CD14-positive monocyte (primary cell): ENCODE measurements at regions not wholly inside any gene's neighbourhood (a gene's known extent, or its start where the extent isn't known, plus 50 kb on each side); places are given as distances from the start of the nearest gene placed in this dataset.

ENCODE experiments used
- DNase-seq, 3 donors: peaks; one replicate each; pipeline ENCODE4 v3.0.0-alpha.2; 2011 to 2022
- H2AFZ ChIP-seq: 2 replicates; pipeline ENCODE4 v1.6.0; 2012; ENCODE audit warnings: mild to moderate bottlenecking, low read depth, low read length, inconsistent platforms; ENCODE audit not compliant: insufficient read depth, poor library complexity, severe bottlenecking
- H3K27ac ChIP-seq, 2 donors: 1 replicate in 1 of 2; 2 replicates in 1 of 2; pipeline ENCODE4 v1.5.1; 2012 to 2013; ENCODE audit warnings: low read length in 2 of 2, control low read depth in 1 of 2, inconsistent platforms in 1 of 2, low read depth in 1 of 2, mild to moderate bottlenecking in 1 of 2
- H3K27me3 ChIP-seq, 2 donors: one replicate each; pipeline versions ENCODE4 v1.6.0 to v1.6.1; 2011 to 2013; ENCODE audit warnings: low read length in 2 of 2; ENCODE audit not compliant: control insufficient read depth in 2 of 2, insufficient read depth in 2 of 2
- H3K36me3 ChIP-seq, 2 donors: replicated peaks in 1 of 2; 1 replicate in 1 of 2; 2 replicates in 1 of 2; pipeline versions ENCODE4 v1.5.1 to v1.6.1; 2012 to 2013; ENCODE audit warnings: low read length in 2 of 2, control low read depth in 1 of 2, inconsistent platforms in 1 of 2, mild to moderate bottlenecking in 1 of 2; ENCODE audit not compliant: insufficient read depth in 2 of 2, control insufficient read depth in 1 of 2
- H3K4me1 ChIP-seq, 2 donors: 1 replicate in 1 of 2; 2 replicates in 1 of 2; pipeline versions ENCODE4 v1.5.1 to v1.6.1; 2012 to 2013; ENCODE audit warnings: low read length in 2 of 2, control low read depth in 1 of 2, inconsistent platforms in 1 of 2, mild to moderate bottlenecking in 1 of 2, moderate library complexity in 1 of 2; ENCODE audit not compliant: insufficient read depth in 2 of 2, control insufficient read depth in 1 of 2
- H3K4me2 ChIP-seq: replicated peaks from 2 replicates; pipeline ENCODE3; 2012; ENCODE audit warnings: low read length, moderate library complexity, mild to moderate bottlenecking; ENCODE audit not compliant: poor library complexity, severe bottlenecking; ENCODE audit errors: extremely low read depth
- H3K4me3 ChIP-seq, 3 experiments: fragments of 200-600 bp in 1 of 3; sonication (generic) in 1 of 3; replicated peaks in 1 of 3; 1 replicate in 2 of 3; 2 replicates in 1 of 3; pipeline ENCODE4 v1.5.1; 2011 to 2013; ENCODE audit warnings: low read length in 3 of 3, mild to moderate bottlenecking in 3 of 3, control low read depth in 2 of 3, low read depth in 2 of 3, inconsistent platforms in 1 of 3, moderate library complexity in 1 of 3
- H3K79me2 ChIP-seq: 2 replicates; pipeline ENCODE4 v1.6.0; 2012; ENCODE audit warnings: mild to moderate bottlenecking, control low read depth, inconsistent platforms, low read length, moderate library complexity; ENCODE audit not compliant: insufficient read depth
- H3K9ac ChIP-seq: 2 replicates; pipeline ENCODE4 v1.6.0; 2017; ENCODE audit warnings: low read length, mild to moderate bottlenecking; ENCODE audit not compliant: insufficient read depth, poor library complexity, severe bottlenecking
- H3K9me3 ChIP-seq, 2 donors: replicated peaks in 1 of 2; 1 replicate in 1 of 2; 2 replicates in 1 of 2; pipeline versions ENCODE4 v1.5.1 to v1.6.1; 2012 to 2013; ENCODE audit warnings: low read length in 2 of 2, control low read depth in 1 of 2; ENCODE audit not compliant: control insufficient read depth in 1 of 2, insufficient read depth in 1 of 2
- H4K20me1 ChIP-seq: 2 replicates; pipeline ENCODE4 v1.6.0; 2012; ENCODE audit warnings: mild to moderate bottlenecking, low read length, control low read depth, moderate library complexity; ENCODE audit not compliant: insufficient read depth
- H3K27ac Mint-ChIP-seq, 7 donors: one replicate each; pipeline ENCODE4 v1.8.0; 2020; ENCODE audit warnings: mild to moderate bottlenecking in 7 of 7, mixed read lengths in 7 of 7, moderate library complexity in 6 of 7, inconsistent platforms in 2 of 7
- H3K27me3 Mint-ChIP-seq, 3 donors: one replicate each; pipeline ENCODE4 v1.8.0; 2021 to 2022; ENCODE audit warnings: low read depth in 3 of 3, mild to moderate bottlenecking in 3 of 3, mixed read lengths in 3 of 3, moderate library complexity in 3 of 3, inconsistent platforms in 1 of 3
- H3K36me3 Mint-ChIP-seq, 2 donors: one replicate each; pipeline ENCODE4 v1.8.0; 2020; ENCODE audit warnings: mixed read lengths in 2 of 2, inconsistent platforms in 1 of 2, mild to moderate bottlenecking in 1 of 2
- H3K4me1 Mint-ChIP-seq: one replicate; pipeline ENCODE4 v1.8.0; 2020; ENCODE audit warnings: mild to moderate bottlenecking, mixed read lengths
- H3K4me3 Mint-ChIP-seq, 2 donors: one replicate each; pipeline ENCODE4 v1.8.0; 2020; ENCODE audit warnings: mild to moderate bottlenecking in 2 of 2, mixed read lengths in 2 of 2, moderate library complexity in 1 of 2
- H3K9me3 Mint-ChIP-seq, 7 donors: one replicate each; pipeline ENCODE4 v1.8.0; 2020 to 2022; ENCODE audit warnings: mixed read lengths in 7 of 7, mild to moderate bottlenecking in 6 of 7, moderate library complexity in 6 of 7, inconsistent platforms in 2 of 7
- WGBS: methylation state at CpG from one replicate; pipeline ENCODE4 v1.1.5; 2013; ENCODE audit warnings: missing lambda C conversion rate; ENCODE audit not compliant: insufficient coverage; 5-methylcytosine and 5-hydroxymethylcytosine counted together
- intact Hi-C, 2 donors: fragments of 100-400 bp; cut with micrococcal nuclease; formaldehyde crosslinking; loops; one replicate each; pipeline versions ENCODE4 v1.15.0 to v1.15.1; 2023
- TF ChIP-seq, protein P1 (sequence below): fragments of 200-600 bp; IDR thresholded peaks from one replicate; pipeline ENCODE4 v1.8.0; 2022; ENCODE audit warnings: antibody characterized with exemption, mild to moderate bottlenecking

DNA sequence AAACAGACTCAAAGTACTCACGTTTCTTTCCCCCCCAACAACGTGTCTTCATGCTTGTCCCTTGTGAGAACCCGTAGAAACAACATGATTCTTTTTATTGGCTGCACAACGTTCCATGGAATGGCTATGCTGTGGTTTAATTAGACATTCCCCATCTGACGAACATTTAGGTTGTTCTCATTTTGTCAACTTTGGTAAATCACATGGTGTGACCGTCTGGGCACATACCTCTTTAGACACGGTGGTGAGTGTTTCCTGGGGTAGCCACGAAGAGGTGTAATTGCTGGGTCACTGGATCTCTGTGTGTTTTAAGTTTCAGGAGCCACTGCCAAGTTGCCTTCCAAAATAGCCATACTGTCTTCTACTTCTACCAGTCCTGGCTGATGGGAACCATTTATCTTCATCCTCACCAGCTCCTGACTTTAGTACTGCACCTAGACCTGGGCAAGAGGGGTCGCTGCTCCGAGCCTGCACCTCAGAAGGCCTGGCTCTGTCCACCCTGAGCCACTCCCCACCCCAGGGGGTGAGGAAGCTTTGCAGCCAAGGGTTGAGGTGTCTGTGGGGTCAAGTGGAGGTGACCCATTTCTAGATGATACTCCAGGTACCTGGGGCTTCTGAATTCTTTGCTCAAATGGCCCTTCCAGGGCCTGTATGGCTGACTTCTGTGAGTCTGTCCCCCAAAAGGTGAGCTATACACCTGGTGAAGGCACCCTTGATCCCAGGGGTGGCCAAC is 84.7 kb downstream of the IRX5 start:
- H3K27me3 ChIP-seq = no peaks in the 10 kb centered on the region
- H3K27ac Mint-ChIP-seq = no peak overlapping the region
- WGBS = 50% methylated on average over 1 of the region's 10 CpGs
- H3K27ac ChIP-seq = no peak overlapping the region
- H3K79me2 ChIP-seq = no peaks in the 10 kb centered on the region
- H3K9me3 ChIP-seq = no peaks in the 10 kb centered on the region
- H3K4me3 ChIP-seq = no peak overlapping the region
- intact Hi-C loops = no loop called here
- H3K4me1 ChIP-seq = no peaks in the 10 kb centered on the region
- DNase-seq = no peak
- H3K9me3 Mint-ChIP-seq = peaks cover 0 to 8% (median 3%) of the 10 kb centered on the region in 7 donors
- peaks cover 3 to 12% (median 5%) of the 10 kb centered on the region in 3 donors for H3K27me3 Mint-ChIP-seq
- H3K4me3 Mint-ChIP-seq = peak overlapping the region in 1 of 2 donors; percentile 21
- H3K9ac ChIP-seq = no peak overlapping the region
- H4K20me1 ChIP-seq = no peaks in the 10 kb centered on the region
- no peak overlapping the region for H2AFZ ChIP-seq
- TF ChIP-seq, protein P1, sequence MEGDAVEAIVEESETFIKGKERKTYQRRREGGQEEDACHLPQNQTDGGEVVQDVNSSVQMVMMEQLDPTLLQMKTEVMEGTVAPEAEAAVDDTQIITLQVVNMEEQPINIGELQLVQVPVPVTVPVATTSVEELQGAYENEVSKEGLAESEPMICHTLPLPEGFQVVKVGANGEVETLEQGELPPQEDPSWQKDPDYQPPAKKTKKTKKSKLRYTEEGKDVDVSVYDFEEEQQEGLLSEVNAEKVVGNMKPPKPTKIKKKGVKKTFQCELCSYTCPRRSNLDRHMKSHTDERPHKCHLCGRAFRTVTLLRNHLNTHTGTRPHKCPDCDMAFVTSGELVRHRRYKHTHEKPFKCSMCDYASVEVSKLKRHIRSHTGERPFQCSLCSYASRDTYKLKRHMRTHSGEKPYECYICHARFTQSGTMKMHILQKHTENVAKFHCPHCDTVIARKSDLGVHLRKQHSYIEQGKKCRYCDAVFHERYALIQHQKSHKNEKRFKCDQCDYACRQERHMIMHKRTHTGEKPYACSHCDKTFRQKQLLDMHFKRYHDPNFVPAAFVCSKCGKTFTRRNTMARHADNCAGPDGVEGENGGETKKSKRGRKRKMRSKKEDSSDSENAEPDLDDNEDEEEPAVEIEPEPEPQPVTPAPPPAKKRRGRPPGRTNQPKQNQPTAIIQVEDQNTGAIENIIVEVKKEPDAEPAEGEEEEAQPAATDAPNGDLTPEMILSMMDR = no peak
- peaks cover 1% of the 10 kb centered on the region for H3K4me1 Mint-ChIP-seq
- H3K36me3 ChIP-seq = no peaks in the 10 kb centered on the region
- no peak overlapping the region for H3K4me2 ChIP-seq
- no peaks in the 10 kb centered on the region for H3K36me3 Mint-ChIP-seq

DNA sequence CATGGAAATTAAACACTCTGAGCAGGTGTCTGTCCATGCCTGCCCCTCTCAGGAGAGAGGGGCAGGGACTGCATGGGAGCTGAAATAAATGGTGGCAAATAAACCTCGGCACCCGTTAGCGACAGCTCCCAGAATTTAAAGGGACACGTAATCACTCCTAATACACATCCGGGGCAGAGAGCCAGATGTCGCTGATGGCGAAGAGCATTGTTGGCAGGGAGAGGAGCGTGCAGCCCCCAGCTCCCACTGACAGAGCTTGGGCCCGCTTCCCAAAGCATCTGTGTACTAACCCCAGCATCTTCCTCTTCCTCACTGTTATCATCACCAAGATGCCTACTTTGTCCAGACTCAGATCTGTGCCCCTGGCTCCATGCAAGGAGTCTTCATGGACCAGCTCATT is 85.8 kb downstream of the IRX5 start:
- Histone ChIP-seq H3K36me3 (no peaks in the 10 kb centered on the region), H3K4me2 (no peak overlapping the region), H2AFZ (no peak overlapping the region), H3K9ac (no peak overlapping the region), H3K4me1 (no peaks in the 10 kb centered on the region), H4K20me1 (no peaks in the 10 kb centered on the region), H3K27me3 (no peaks in the 10 kb centered on the region), H3K79me2 (no peaks in the 10 kb centered on the region), H3K4me3 (no peak overlapping the region), H3K9me3 (peaks cover 0 to 2% of the 10 kb centered on the region in 2 donors), H3K27ac (no peak overlapping the region)
- TF ChIP-seq, protein P1 = no peak
- WGBS = 92% methylated on average over 9 of the region's 9 CpGs
- H3K4me1 Mint-ChIP-seq = peaks cover 1% of the 10 kb centered on the region
- intact Hi-C loops = no loop called here
- no peaks in the 10 kb centered on the region for H3K36me3 Mint-ChIP-seq
- no peak overlapping the region for H3K27ac Mint-ChIP-seq
- H3K9me3 Mint-ChIP-seq = peaks cover 2 to 11% (median 8%) of the 10 kb centered on the region in 7 donors
- DNase-seq = no peak
- H3K27me3 Mint-ChIP-seq = peaks cover 6 to 11% (median 10%) of the 10 kb centered on the region in 3 donors
- H3K4me3 Mint-ChIP-seq = no peak overlapping the region
